ENCODE measurements at regions not wholly inside any gene's neighbourhood (a gene's known extent, or its start where the extent isn't known, plus 50 kb on each side); places are given as distances from the start of the nearest gene placed in this dataset.

- peak overlapping the region; percentile 86 for H3K27ac ChIP-seq (ENCODE audit: low read depth, low read length)
These were observed 221.5 kb upstream of the CELF2 start for GRCh38 chr10:10796061-10796773.

GRCh38 chr10:10796774-10797415, 220.8 kb upstream of the CELF2 start:
- H3K4me3 ChIP-seq (ENCODE audit: low read depth, low read length): no peak overlapping the region
- H3K27ac ChIP-seq (ENCODE audit: low read depth, low read length): peak overlapping the region; percentile 86
- H3K4me1 ChIP-seq (ENCODE audit: control insufficient read depth, insufficient read depth, low read length): peaks cover 10% of the 10 kb centered on the region
- WGBS (ENCODE audit: insufficient coverage): 20% methylated on average over 1 of the region's 6 CpGs
- H3K36me3 ChIP-seq (ENCODE audit: control insufficient read depth, insufficient read depth, low read length): no peaks in the 10 kb centered on the region
- H3K9me3 ChIP-seq (ENCODE audit: control insufficient read depth, insufficient read depth, low read length): peaks cover under 1% of the 10 kb centered on the region
- H3K27me3 ChIP-seq (ENCODE audit: control insufficient read depth, insufficient read depth, low read length): peaks cover 2% of the 10 kb centered on the region
- DNase-seq (ENCODE audit: low read depth in 4 of 6, low spot score in 6 of 6): peak in 2 of 6 donors; percentile 42

More at GRCh38 chr10:10796061-10796773, 221.5 kb upstream of the CELF2 start:
- H3K4me1 ChIP-seq (ENCODE audit: control insufficient read depth, insufficient read depth, low read length): peaks cover 10% of the 10 kb centered on the region
- no peaks in the 10 kb centered on the region for H3K36me3 ChIP-seq (ENCODE audit: control insufficient read depth, insufficient read depth, low read length)
- H3K27me3 ChIP-seq (ENCODE audit: control insufficient read depth, insufficient read depth, low read length): peaks cover 2% of the 10 kb centered on the region
- H3K9me3 ChIP-seq (ENCODE audit: control insufficient read depth, insufficient read depth, low read length): no peaks in the 10 kb centered on the region
- WGBS (ENCODE audit: insufficient coverage): no CpG with 5 or more reads among the region's 8 CpGs
- DNase-seq (ENCODE audit: low read depth in 4 of 6, low spot score in 6 of 6): peak in 1 of 6 donors; percentile 58
- no peak overlapping the region for H3K4me3 ChIP-seq (ENCODE audit: low read depth, low read length)

- peak overlapping the region; percentile 86 for H3K27ac ChIP-seq (ENCODE audit: low read depth, low read length)
These were observed 220.2 kb upstream of the CELF2 start for GRCh38 chr10:10797513-10797912.

GRCh38 chr10:10798102-10798863, 219.4 kb upstream of the CELF2 start:
- peaks cover 10% of the 10 kb centered on the region for H3K4me1 ChIP-seq (ENCODE audit: control insufficient read depth, insufficient read depth, low read length)
- peak overlapping the region; percentile 86 for H3K27ac ChIP-seq (ENCODE audit: low read depth, low read length)
- H3K27me3 ChIP-seq (ENCODE audit: control insufficient read depth, insufficient read depth, low read length): peaks cover 2% of the 10 kb centered on the region
- H3K36me3 ChIP-seq (ENCODE audit: control insufficient read depth, insufficient read depth, low read length): no peaks in the 10 kb centered on the region
- peaks cover 2% of the 10 kb centered on the region for H3K9me3 ChIP-seq (ENCODE audit: control insufficient read depth, insufficient read depth, low read length)
- WGBS (ENCODE audit: insufficient coverage): 29% methylated on average over 9 of the region's 20 CpGs
- peak in 2 of 6 donors; percentile 23 to 72 for DNase-seq (ENCODE audit: low read depth in 4 of 6, low spot score in 6 of 6)
- H3K4me3 ChIP-seq (ENCODE audit: low read depth, low read length): peak overlapping the region; percentile 20

More at GRCh38 chr10:10797513-10797912, 220.2 kb upstream of the CELF2 start:
- H3K9me3 ChIP-seq (ENCODE audit: control insufficient read depth, insufficient read depth, low read length): peaks cover 2% of the 10 kb centered on the region
- H3K36me3 ChIP-seq (ENCODE audit: control insufficient read depth, insufficient read depth, low read length): no peaks in the 10 kb centered on the region
- H3K27me3 ChIP-seq (ENCODE audit: control insufficient read depth, insufficient read depth, low read length): peaks cover 2% of the 10 kb centered on the region
- no peak overlapping the region for H3K4me3 ChIP-seq (ENCODE audit: low read depth, low read length)
- H3K4me1 ChIP-seq (ENCODE audit: control insufficient read depth, insufficient read depth, low read length): peaks cover 10% of the 10 kb centered on the region
- WGBS (ENCODE audit: insufficient coverage): 73% methylated on average over 5 of the region's 8 CpGs
- DNase-seq (ENCODE audit: low read depth in 4 of 6, low spot score in 6 of 6): peak in 1 of 6 donors; percentile 39

GRCh38 chr10:10798864-10799192, 218.8 kb upstream of the CELF2 start:
- Histone ChIP-seq H3K36me3 (ENCODE audit: control insufficient read depth, insufficient read depth, low read length) (no peaks in the 10 kb centered on the region), H3K27ac (ENCODE audit: low read depth, low read length) (peak overlapping the region; percentile 86), H3K27me3 (ENCODE audit: control insufficient read depth, insufficient read depth, low read length) (peaks cover 2% of the 10 kb centered on the region), H3K9me3 (ENCODE audit: control insufficient read depth, insufficient read depth, low read length) (peaks cover 2% of the 10 kb centered on the region), H3K4me1 (ENCODE audit: control insufficient read depth, insufficient read depth, low read length) (peaks cover 10% of the 10 kb centered on the region), H3K4me3 (ENCODE audit: low read depth, low read length) (peak overlapping the region; percentile 20)
- WGBS (ENCODE audit: insufficient coverage): 61% methylated on average over 5 of the region's 7 CpGs
- no peak for DNase-seq (ENCODE audit: low read depth in 4 of 6, low spot score in 6 of 6)

GRCh38 chr10:10800961-10801360, 216.7 kb upstream of the CELF2 start:
- Histone ChIP-seq H3K4me1 (ENCODE audit: control insufficient read depth, insufficient read depth, low read length) (peaks cover 10% of the 10 kb centered on the region), H3K27ac (ENCODE audit: low read depth, low read length) (no peak overlapping the region), H3K27me3 (ENCODE audit: control insufficient read depth, insufficient read depth, low read length) (peaks cover 2% of the 10 kb centered on the region), H3K4me3 (ENCODE audit: low read depth, low read length) (no peak overlapping the region), H3K36me3 (ENCODE audit: control insufficient read depth, insufficient read depth, low read length) (no peaks in the 10 kb centered on the region), H3K9me3 (ENCODE audit: control insufficient read depth, insufficient read depth, low read length) (peaks cover 2% of the 10 kb centered on the region)
- DNase-seq (ENCODE audit: low read depth in 4 of 6, low spot score in 6 of 6): no peak
- no CpG with 5 or more reads among the region's 3 CpGs for WGBS (ENCODE audit: insufficient coverage)

GRCh38 chr10:10803278-10803677, 214.4 kb upstream of the CELF2 start:
- Histone ChIP-seq H3K27me3 (ENCODE audit: control insufficient read depth, insufficient read depth, low read length) (peaks cover 2% of the 10 kb centered on the region), H3K27ac (ENCODE audit: low read depth, low read length) (peak overlapping the region; percentile 36), H3K4me3 (ENCODE audit: low read depth, low read length) (no peak overlapping the region), H3K9me3 (ENCODE audit: control insufficient read depth, insufficient read depth, low read length) (peaks cover 2% of the 10 kb centered on the region), H3K4me1 (ENCODE audit: control insufficient read depth, insufficient read depth, low read length) (peaks cover 7% of the 10 kb centered on the region), H3K36me3 (ENCODE audit: control insufficient read depth, insufficient read depth, low read length) (no peaks in the 10 kb centered on the region)
- WGBS (ENCODE audit: insufficient coverage): no CpG with 5 or more reads among the region's 1 CpG
- peak in 2 of 6 donors; percentile 6 to 70 for DNase-seq (ENCODE audit: low read depth in 4 of 6, low spot score in 6 of 6)

GRCh38 chr10:10804061-10804460, 213.6 kb upstream of the CELF2 start:
- no peaks in the 10 kb centered on the region for H3K4me1 ChIP-seq (ENCODE audit: control insufficient read depth, insufficient read depth, low read length)
- H3K4me3 ChIP-seq (ENCODE audit: low read depth, low read length): no peak overlapping the region
- no peaks in the 10 kb centered on the region for H3K36me3 ChIP-seq (ENCODE audit: control insufficient read depth, insufficient read depth, low read length)
- H3K27me3 ChIP-seq (ENCODE audit: control insufficient read depth, insufficient read depth, low read length): no peaks in the 10 kb centered on the region
- H3K9me3 ChIP-seq (ENCODE audit: control insufficient read depth, insufficient read depth, low read length): peaks cover 2% of the 10 kb centered on the region
- no peak for DNase-seq (ENCODE audit: low read depth in 4 of 6, low spot score in 6 of 6)
- H3K27ac ChIP-seq (ENCODE audit: low read depth, low read length): no peak overlapping the region

GRCh38 chr10:10804998-10805740, 212.5 kb upstream of the CELF2 start:
- Histone ChIP-seq H3K9me3 (ENCODE audit: control insufficient read depth, insufficient read depth, low read length) (peaks cover 2% of the 10 kb centered on the region), H3K27me3 (ENCODE audit: control insufficient read depth, insufficient read depth, low read length) (no peaks in the 10 kb centered on the region), H3K36me3 (ENCODE audit: control insufficient read depth, insufficient read depth, low read length) (no peaks in the 10 kb centered on the region), H3K4me1 (ENCODE audit: control insufficient read depth, insufficient read depth, low read length) (no peaks in the 10 kb centered on the region), H3K27ac (ENCODE audit: low read depth, low read length) (peak overlapping the region; percentile 44), H3K4me3 (ENCODE audit: low read depth, low read length) (no peak overlapping the region)
- WGBS (ENCODE audit: insufficient coverage): 76% methylated on average over 3 of the region's 7 CpGs
- peak in 1 of 6 donors; percentile 25 for DNase-seq (ENCODE audit: low read depth in 4 of 6, low spot score in 6 of 6)
